GM23338 (cell line): ENCODE measurements at regions not wholly inside any gene's neighbourhood (a gene's known extent, or its start where the extent isn't known, plus 50 kb on each side); places are given as distances from the start of the nearest gene placed in this dataset.

ENCODE experiments used
- ATAC-seq: fragments of 200-7000 bp; cut with Tn5 transposase; 3 replicates; pipeline ENCODE4 v1.9.1; 2020
- DNase-seq: peaks from one replicate; pipeline ENCODE4 v3.0.0-alpha.2; 2015; ENCODE audit warnings: low spot score
- H2AFZ ChIP-seq: fragments of 200-600 bp; sonication (generic); 2 replicates; pipeline ENCODE4 v1.8.0; 2016; ENCODE audit warnings: antibody characterized with exemption, mild to moderate bottlenecking, moderate library complexity
- H3F3A ChIP-seq: fragments of 200-600 bp; sonication (generic); replicated peaks from 2 replicates; pipeline ENCODE4 v1.8.0; 2017; ENCODE audit warnings: antibody characterized with exemption, mixed run types, low read depth
- H3K27ac ChIP-seq: fragments of 200-600 bp; sonication (generic); 2 replicates; pipeline ENCODE4 v1.6.1; 2016; ENCODE audit warnings: low read depth
- H3K27me3 ChIP-seq: fragments of 200-600 bp; sonication (generic); 2 replicates; pipeline ENCODE4 v1.8.0; 2016; ENCODE audit warnings: mild to moderate bottlenecking, mixed run types, moderate library complexity; ENCODE audit not compliant: insufficient read depth
- H3K36me3 ChIP-seq: fragments of 200-600 bp; sonication (generic); 2 replicates; pipeline ENCODE4 v1.8.0; 2016; ENCODE audit warnings: mild to moderate bottlenecking; ENCODE audit not compliant: insufficient read depth
- H3K4me1 ChIP-seq: fragments of 200-600 bp; sonication (generic); 2 replicates; pipeline ENCODE4 v1.8.0; 2016; ENCODE audit warnings: mild to moderate bottlenecking, moderate library complexity; ENCODE audit not compliant: insufficient read depth
- H3K4me2 ChIP-seq: fragments of 200-600 bp; sonication (generic); 2 replicates; pipeline ENCODE4 v1.7.1; 2017; ENCODE audit warnings: mixed run types
- H3K4me3 ChIP-seq: fragments of 200-600 bp; sonication (generic); 2 replicates; pipeline ENCODE4 v1.6.1; 2016; ENCODE audit warnings: mixed run types
- H3K79me2 ChIP-seq: fragments of 200-600 bp; sonication (generic); replicated peaks from 2 replicates; pipeline ENCODE4 v1.8.0; 2017; ENCODE audit warnings: mild to moderate bottlenecking; ENCODE audit not compliant: insufficient read depth
- H3K9me2 ChIP-seq: fragments of 200-600 bp; sonication (generic); 2 replicates; pipeline ENCODE4 v1.8.0; 2017; ENCODE audit not compliant: insufficient read depth
- H4K20me1 ChIP-seq: fragments of 200-600 bp; sonication (generic); replicated peaks from 2 replicates; pipeline ENCODE4 v1.8.0; 2017; ENCODE audit warnings: mild to moderate bottlenecking; ENCODE audit not compliant: insufficient read depth
- H3K27ac Mint-ChIP-seq: 2 replicates; pipeline ENCODE4 v1.8.0; 2020; ENCODE audit warnings: inconsistent platforms, mild to moderate bottlenecking, moderate library complexity, mixed read lengths
- H3K27me3 Mint-ChIP-seq: 3 replicates; pipeline ENCODE4 v1.8.0; 2022; ENCODE audit warnings: low read depth, mild to moderate bottlenecking, moderate library complexity, mixed read lengths, inconsistent platforms; ENCODE audit not compliant: insufficient read depth, poor library complexity
- H3K36me3 Mint-ChIP-seq: 3 replicates; pipeline ENCODE4 v1.8.0; 2021; ENCODE audit warnings: low read depth, mild to moderate bottlenecking, inconsistent platforms, moderate library complexity, mixed read lengths
- H3K4me1 Mint-ChIP-seq: 3 replicates; pipeline ENCODE4 v1.8.0; 2020; ENCODE audit warnings: mild to moderate bottlenecking, inconsistent platforms, mixed read lengths
- H3K4me3 Mint-ChIP-seq: 3 replicates; pipeline ENCODE4 v1.8.0; 2021; ENCODE audit warnings: moderate library complexity, mild to moderate bottlenecking, inconsistent platforms, mixed read lengths
- H3K9me3 Mint-ChIP-seq: 3 replicates; pipeline ENCODE4 v1.8.0; 2020; ENCODE audit warnings: moderate library complexity, mild to moderate bottlenecking, inconsistent platforms, mixed read lengths
- CREB1 ChIP-seq: fragments of 250-450 bp; sonication (Bioruptor Pico); IDR thresholded peaks from 2 replicates; pipeline ENCODE4 v1.5.0; 2020; ENCODE audit warnings: low read depth, mild to moderate bottlenecking, moderate library complexity
- CTCF ChIP-seq, 2 experiments: fragments of 200-600 bp in 1 of 2; sonication (generic) in 1 of 2; conservative IDR thresholded peaks; 2 replicates each; pipeline versions ENCODE4 v1.5.1 to v1.6.1; 2016 to 2017; ENCODE audit warnings: antibody characterized with exemption in 2 of 2, low read depth in 2 of 2, mild to moderate bottlenecking in 2 of 2, moderate library complexity in 1 of 2
- ETS1 ChIP-seq: IDR thresholded peaks from 2 replicates; pipeline ENCODE4 v1.6.1; 2016; ENCODE audit warnings: antibody characterized with exemption
- EZH2 ChIP-seq: fragments of 200-600 bp; sonication (generic); IDR thresholded peaks from one replicate; pipeline ENCODE4 v1.8.0; 2017; ENCODE audit warnings: antibody characterized with exemption, mild to moderate bottlenecking, low read depth; ENCODE audit not compliant: unreplicated experiment
- EZH2phosphoT487 ChIP-seq: fragments of 200-600 bp; sonication (generic); IDR thresholded peaks from one replicate; pipeline ENCODE4 v1.8.1; 2018; ENCODE audit warnings: antibody characterized with exemption; ENCODE audit not compliant: unreplicated experiment
- JUNB ChIP-seq: IDR thresholded peaks from one replicate; pipeline ENCODE4 v1.6.1; 2016; ENCODE audit warnings: antibody characterized with exemption; ENCODE audit not compliant: unreplicated experiment
- NANOG ChIP-seq: IDR thresholded peaks from 2 replicates; pipeline ENCODE4 v1.6.1; 2016; ENCODE audit warnings: antibody characterized with exemption, borderline replicate concordance
- REST ChIP-seq: IDR thresholded peaks from one replicate; pipeline ENCODE4 v1.6.1; 2018; ENCODE audit warnings: antibody characterized with exemption; ENCODE audit not compliant: unreplicated experiment
- STAT1 ChIP-seq: IDR thresholded peaks from one replicate; pipeline ENCODE4 v1.6.1; 2016; ENCODE audit warnings: antibody characterized with exemption; ENCODE audit not compliant: unreplicated experiment
- ZNF114 ChIP-seq: fragments of 250-450 bp; sonication (Bioruptor Pico); IDR thresholded peaks from 2 replicates; pipeline ENCODE4 v1.5.0; 2020; ENCODE audit warnings: mild to moderate bottlenecking, moderate library complexity
- ZNF331 ChIP-seq: fragments of 250-450 bp; sonication (Bioruptor Pico); IDR thresholded peaks from 2 replicates; pipeline ENCODE4 v1.5.0; 2020; ENCODE audit warnings: low read depth, mild to moderate bottlenecking, moderate library complexity
- ZNF462 ChIP-seq: fragments of 250-450 bp; sonication (Bioruptor Pico); IDR thresholded peaks from 2 replicates; pipeline ENCODE4 v1.5.0; 2020; ENCODE audit warnings: mild to moderate bottlenecking, moderate library complexity

- Histone ChIP-seq H3K27ac (no peak overlapping the region), H4K20me1 (no peaks in the 10 kb centered on the region), H3K9me2 (no peaks in the 10 kb centered on the region), H3F3A (no peaks in the 10 kb centered on the region), H3K79me2 (no peaks in the 10 kb centered on the region), H2AFZ (peak overlapping the region; percentile 87; the same call in 1 of the 2 replicates), H3K4me2 (no peak overlapping the region), H3K36me3 (no peaks in the 10 kb centered on the region; the same call in 1 of the 2 replicates), H3K27me3 (no peaks in the 10 kb centered on the region), H3K4me1 (peaks cover 21% of the 10 kb centered on the region), H3K4me3 (no peak overlapping the region)
- DNase-seq (no peak), ATAC-seq (peak; percentile 57)
- H3K4me1 Mint-ChIP-seq = peaks cover 25% of the 10 kb centered on the region
- TF ChIP-seq REST = no peak
- TF ChIP-seq ZNF331 (CRISPR knock-in tag) = no peak
- no peak for TF ChIP-seq STAT1
- no peak for TF ChIP-seq ZNF462 (CRISPR knock-in tag)
- TF ChIP-seq ETS1 = no peak
- no peak for TF ChIP-seq CREB1 (CRISPR knock-in tag)
- TF ChIP-seq JUNB = no peak
- TF ChIP-seq EZH2phosphoT487 = no peak
- no peak for TF ChIP-seq ZNF114 (CRISPR knock-in tag)
- TF ChIP-seq CTCF (conservative IDR thresholded peaks at IDR 0.05; ENCODE audit: low read depth in 2 of 2) = no peak
- no peak for TF ChIP-seq NANOG
- TF ChIP-seq EZH2 = no peak
- H3K27me3 Mint-ChIP-seq = no peaks in the 10 kb centered on the region
- peaks cover 12% of the 10 kb centered on the region for H3K9me3 Mint-ChIP-seq
- no peak overlapping the region for H3K27ac Mint-ChIP-seq
- H3K36me3 Mint-ChIP-seq = peaks cover 11% of the 10 kb centered on the region
- H3K4me3 Mint-ChIP-seq = no peak overlapping the region
Measured at GRCh38 chr2:174666845-174667244, 69.2 kb upstream of the WIPF1 start.
